ENCODE measurements at regions not wholly inside any gene's neighbourhood (a gene's known extent, or its start where the extent isn't known, plus 50 kb on each side); places are given as distances from the start of the nearest gene placed in this dataset.

DNA sequence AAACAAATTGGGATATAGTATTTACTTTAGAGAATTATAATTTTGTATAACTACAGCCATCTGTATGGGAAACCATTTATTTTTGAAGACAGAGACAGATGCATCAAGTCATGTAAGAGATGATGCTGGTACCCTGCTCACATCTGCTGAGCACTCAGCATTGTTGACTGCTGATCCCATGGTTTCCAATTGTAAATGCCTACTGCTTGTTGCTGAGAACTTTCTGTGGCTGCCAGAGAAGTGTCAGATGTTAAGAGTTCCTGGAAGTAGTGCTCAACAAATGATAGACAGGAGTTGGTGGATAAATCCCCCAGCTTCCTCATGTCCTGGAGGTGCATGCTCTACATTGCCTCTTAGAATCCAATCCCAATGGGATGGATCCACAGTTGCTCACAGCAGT lies 167.1 kb downstream of the OXSM start:
- Histone ChIP-seq H3K4me2 (ENCODE audit: low read length) (no peak overlapping the region), H4K91ac (ENCODE audit: low read depth, low read length) (no peak overlapping the region), H3K79me2 (ENCODE audit: control insufficient read depth, insufficient read depth, low read length, poor library complexity) (no peaks in the 10 kb centered on the region), H3K4me3 (ENCODE audit: low read depth, low read length) (no peak overlapping the region), H4K12ac (ENCODE audit: low read depth, low read length) (no peak overlapping the region), H3K9me3 (ENCODE audit: insufficient read depth, low read depth, low read length) (no peaks in the 10 kb centered on the region), H2AK5ac (ENCODE audit: low read length) (no peak overlapping the region), H3K27me3 (ENCODE audit: insufficient read depth, low read length) (no peaks in the 10 kb centered on the region), H3K9ac (ENCODE audit: low read length) (no peak overlapping the region), H3K23ac (ENCODE audit: low read length) (no peak overlapping the region), H3K4ac (ENCODE audit: low read depth, low read length) (no peak overlapping the region), H2BK12ac (ENCODE audit: low read length) (no peak overlapping the region), H3K27ac (ENCODE audit: low read depth, low read length) (no peak overlapping the region), H2BK120ac (ENCODE audit: insufficient read depth, low read length, poor library complexity) (no peak overlapping the region), H4K8ac (ENCODE audit: low read depth, low read length) (no peak overlapping the region), H3K4me1 (ENCODE audit: control insufficient read depth in 1 of 2, insufficient read depth in 2 of 2, low read length in 2 of 2) (no peaks in the 10 kb centered on the region), H3K36me3 (ENCODE audit: control insufficient read depth in 1 of 2, insufficient read depth in 2 of 2, low read length in 2 of 2) (no peaks in the 10 kb centered on the region), H3K14ac (ENCODE audit: low read length) (no peak overlapping the region), H2BK5ac (ENCODE audit: low read depth, low read length, poor library complexity) (no peak overlapping the region), H3K18ac (ENCODE audit: low read length) (no peak overlapping the region), H2AFZ (ENCODE audit: insufficient read depth, low read length, poor library complexity) (no peak overlapping the region), H3K79me1 (ENCODE audit: low read length) (no peaks in the 10 kb centered on the region)
- DNase-seq, result peak; percentile 42 to 69

DNA sequence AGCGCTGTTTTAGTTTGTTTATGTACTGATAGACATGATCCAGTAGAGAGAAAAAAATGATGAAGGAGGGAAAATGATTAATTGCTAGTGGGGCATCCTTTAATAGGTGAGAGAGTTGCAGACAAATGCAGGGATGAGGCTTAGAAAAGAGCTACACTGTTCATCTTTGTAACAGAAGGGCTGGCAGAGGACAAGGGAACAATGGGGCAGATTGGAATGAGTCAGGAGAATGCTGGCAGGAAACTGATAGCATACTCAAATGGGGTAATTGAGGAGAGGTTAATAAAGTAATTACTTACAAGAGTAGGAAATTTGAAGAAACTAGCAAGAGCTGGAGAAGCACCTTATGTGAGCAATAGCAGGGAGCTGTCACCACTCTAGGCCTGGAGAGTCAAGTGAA lies 170.9 kb downstream of the OXSM start:
- Histone ChIP-seq H3K14ac (ENCODE audit: low read length) (no peak overlapping the region), H4K12ac (ENCODE audit: low read depth, low read length) (no peak overlapping the region), H3K4ac (ENCODE audit: low read depth, low read length) (no peak overlapping the region), H4K8ac (ENCODE audit: low read depth, low read length) (no peak overlapping the region), H4K91ac (ENCODE audit: low read depth, low read length) (no peak overlapping the region), H3K18ac (ENCODE audit: low read length) (no peak overlapping the region), H3K27me3 (ENCODE audit: insufficient read depth, low read length) (no peaks in the 10 kb centered on the region), H3K79me2 (ENCODE audit: control insufficient read depth, insufficient read depth, low read length, poor library complexity) (no peaks in the 10 kb centered on the region), H3K4me3 (ENCODE audit: low read depth, low read length) (no peak overlapping the region), H3K23ac (ENCODE audit: low read length) (no peak overlapping the region), H3K36me3 (ENCODE audit: control insufficient read depth in 1 of 2, insufficient read depth in 2 of 2, low read length in 2 of 2) (no peaks in the 10 kb centered on the region), H2AFZ (ENCODE audit: insufficient read depth, low read length, poor library complexity) (no peak overlapping the region), H3K4me2 (ENCODE audit: low read length) (no peak overlapping the region), H2BK12ac (ENCODE audit: low read length) (no peak overlapping the region), H3K27ac (ENCODE audit: low read depth, low read length) (no peak overlapping the region), H2BK120ac (ENCODE audit: insufficient read depth, low read length, poor library complexity) (no peak overlapping the region), H2AK5ac (ENCODE audit: low read length) (no peak overlapping the region), H2BK5ac (ENCODE audit: low read depth, low read length, poor library complexity) (no peak overlapping the region), H3K4me1 (ENCODE audit: control insufficient read depth in 1 of 2, insufficient read depth in 2 of 2, low read length in 2 of 2) (no peaks in the 10 kb centered on the region), H3K79me1 (ENCODE audit: low read length) (no peaks in the 10 kb centered on the region), H3K9ac (ENCODE audit: low read length) (no peak overlapping the region), H3K9me3 (ENCODE audit: insufficient read depth, low read depth, low read length) (no peaks in the 10 kb centered on the region)
- DNase-seq, result no peak
- no CpG with 5 or more reads among the region's 1 CpG for WGBS (ENCODE audit: extremely low coverage, insufficient coverage, insufficient read length)

DNA sequence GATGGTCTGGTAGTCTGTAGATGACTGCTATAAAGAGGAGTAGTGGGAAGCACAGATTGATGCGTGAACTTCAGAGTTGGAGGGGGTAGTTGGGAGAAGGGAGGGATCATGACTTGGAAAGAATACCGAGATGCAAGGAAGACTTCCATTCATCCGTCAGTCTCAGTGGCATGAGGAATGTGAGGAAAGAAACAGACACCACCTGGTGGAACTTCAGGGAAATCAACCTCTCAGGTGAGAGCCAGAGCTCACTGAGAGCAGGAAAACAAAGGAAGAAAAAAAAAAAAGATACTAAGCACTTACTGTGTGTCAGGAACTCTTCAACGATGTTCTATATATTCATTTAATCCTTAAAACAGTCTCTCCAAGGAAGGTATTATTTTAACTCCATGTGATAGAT lies 172.4 kb downstream of the OXSM start:
- H4K91ac ChIP-seq (ENCODE audit: low read depth, low read length), result no peak overlapping the region
- H3K4me2 ChIP-seq (ENCODE audit: low read length), result no peak overlapping the region
- no peak overlapping the region for H3K4me3 ChIP-seq (ENCODE audit: low read depth, low read length)
- no peak overlapping the region for H4K8ac ChIP-seq (ENCODE audit: low read depth, low read length)
- no peak overlapping the region for H3K27ac ChIP-seq (ENCODE audit: low read depth, low read length)
- H3K9ac ChIP-seq (ENCODE audit: low read length), result no peak overlapping the region
- H4K12ac ChIP-seq (ENCODE audit: low read depth, low read length), result no peak overlapping the region
- H3K4me1 ChIP-seq (ENCODE audit: control insufficient read depth in 1 of 2, insufficient read depth in 2 of 2, low read length in 2 of 2), result no peaks in the 10 kb centered on the region
- H3K36me3 ChIP-seq (ENCODE audit: control insufficient read depth in 1 of 2, insufficient read depth in 2 of 2, low read length in 2 of 2), result no peaks in the 10 kb centered on the region
- peak in 1 of 2 donors; percentile 61 for DNase-seq
- H3K18ac ChIP-seq (ENCODE audit: low read length), result no peak overlapping the region
- H3K23ac ChIP-seq (ENCODE audit: low read length), result no peak overlapping the region
- H3K27me3 ChIP-seq (ENCODE audit: insufficient read depth, low read length), result no peaks in the 10 kb centered on the region
- no peaks in the 10 kb centered on the region for H3K9me3 ChIP-seq (ENCODE audit: insufficient read depth, low read depth, low read length)
- no peak overlapping the region for H3K14ac ChIP-seq (ENCODE audit: low read length)
- H3K4ac ChIP-seq (ENCODE audit: low read depth, low read length), result no peak overlapping the region
- no peaks in the 10 kb centered on the region for H3K79me1 ChIP-seq (ENCODE audit: low read length)
- no peak overlapping the region for H2BK120ac ChIP-seq (ENCODE audit: insufficient read depth, low read length, poor library complexity)
- H2BK5ac ChIP-seq (ENCODE audit: low read depth, low read length, poor library complexity), result no peak overlapping the region
- H2BK12ac ChIP-seq (ENCODE audit: low read length), result no peak overlapping the region
- no peak overlapping the region for H2AFZ ChIP-seq (ENCODE audit: insufficient read depth, low read length, poor library complexity)
- no CpG with 5 or more reads among the region's 4 CpGs for WGBS (ENCODE audit: extremely low coverage, insufficient coverage, insufficient read length)
- no peaks in the 10 kb centered on the region for H3K79me2 ChIP-seq (ENCODE audit: control insufficient read depth, insufficient read depth, low read length, poor library complexity)
- H2AK5ac ChIP-seq (ENCODE audit: low read length), result no peak overlapping the region

DNA sequence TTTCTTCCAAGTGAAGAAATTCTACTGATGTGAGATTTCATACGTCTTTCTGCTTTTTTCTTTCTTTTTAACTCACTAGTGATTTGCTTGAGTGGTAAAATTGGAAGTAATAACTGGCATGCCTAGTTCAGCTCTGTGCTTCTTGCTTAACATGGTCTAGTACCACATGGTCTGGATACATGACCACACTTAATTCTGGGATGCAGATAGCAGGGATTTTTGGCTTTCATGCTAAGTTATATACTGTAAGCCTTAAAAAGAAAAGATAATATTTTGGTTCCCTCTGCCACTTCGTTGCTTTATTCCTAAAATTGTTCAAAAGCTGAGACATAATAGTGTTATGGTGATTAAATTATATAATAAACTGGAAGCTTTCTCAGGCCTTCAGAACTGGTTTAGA lies 174.3 kb downstream of the OXSM start:
- Histone ChIP-seq H3K27ac (ENCODE audit: low read depth, low read length) (no peak overlapping the region), H3K14ac (ENCODE audit: low read length) (no peak overlapping the region), H3K9ac (ENCODE audit: low read length) (no peak overlapping the region), H3K4me1 (ENCODE audit: control insufficient read depth in 1 of 2, insufficient read depth in 2 of 2, low read length in 2 of 2) (no peaks in the 10 kb centered on the region), H3K27me3 (ENCODE audit: insufficient read depth, low read length) (no peaks in the 10 kb centered on the region), H3K4me2 (ENCODE audit: low read length) (no peak overlapping the region), H3K79me2 (ENCODE audit: control insufficient read depth, insufficient read depth, low read length, poor library complexity) (no peaks in the 10 kb centered on the region), H2BK120ac (ENCODE audit: insufficient read depth, low read length, poor library complexity) (no peak overlapping the region), H2BK5ac (ENCODE audit: low read depth, low read length, poor library complexity) (no peak overlapping the region), H3K9me3 (ENCODE audit: insufficient read depth, low read depth, low read length) (no peaks in the 10 kb centered on the region), H3K36me3 (ENCODE audit: control insufficient read depth in 1 of 2, insufficient read depth in 2 of 2, low read length in 2 of 2) (no peaks in the 10 kb centered on the region), H4K12ac (ENCODE audit: low read depth, low read length) (no peak overlapping the region), H3K4me3 (ENCODE audit: low read depth, low read length) (no peak overlapping the region), H2BK12ac (ENCODE audit: low read length) (no peak overlapping the region), H4K8ac (ENCODE audit: low read depth, low read length) (no peak overlapping the region), H3K4ac (ENCODE audit: low read depth, low read length) (no peak overlapping the region), H3K79me1 (ENCODE audit: low read length) (no peaks in the 10 kb centered on the region), H2AFZ (ENCODE audit: insufficient read depth, low read length, poor library complexity) (no peak overlapping the region), H2AK5ac (ENCODE audit: low read length) (no peak overlapping the region), H3K18ac (ENCODE audit: low read length) (no peak overlapping the region), H4K91ac (ENCODE audit: low read depth, low read length) (no peak overlapping the region), H3K23ac (ENCODE audit: low read length) (no peak overlapping the region)
- WGBS (ENCODE audit: extremely low coverage, insufficient coverage, insufficient read length), result no CpG with 5 or more reads among the region's 2 CpGs
- no peak for DNase-seq

DNA sequence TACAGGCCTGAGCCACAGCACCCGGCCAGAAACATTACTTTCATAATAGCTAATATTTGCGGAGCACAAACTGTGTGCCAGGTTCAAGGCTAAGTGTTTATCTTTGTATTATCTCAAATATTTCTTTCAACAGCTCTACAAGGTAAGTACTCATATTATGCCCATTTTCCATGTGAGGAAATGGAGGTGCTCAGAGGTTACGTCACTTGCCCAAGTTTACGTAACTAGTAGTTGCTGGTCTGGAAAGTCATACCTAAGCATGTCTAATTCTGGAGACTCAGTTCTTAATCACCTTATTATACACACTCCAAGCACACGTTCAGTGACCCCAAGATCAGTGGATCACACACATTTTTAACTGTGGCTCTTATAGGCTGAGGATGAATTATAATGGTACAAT lies 177.5 kb downstream of the OXSM start:
- no peak overlapping the region for H3K4ac ChIP-seq (ENCODE audit: low read depth, low read length)
- no peak for DNase-seq
- no peaks in the 10 kb centered on the region for H3K36me3 ChIP-seq (ENCODE audit: control insufficient read depth in 1 of 2, insufficient read depth in 2 of 2, low read length in 2 of 2)
- H2BK5ac ChIP-seq (ENCODE audit: low read depth, low read length, poor library complexity), result no peak overlapping the region
- no peak overlapping the region for H4K91ac ChIP-seq (ENCODE audit: low read depth, low read length)
- no peak overlapping the region for H2AK5ac ChIP-seq (ENCODE audit: low read length)
- H3K23ac ChIP-seq (ENCODE audit: low read length), result no peak overlapping the region
- no peak overlapping the region for H3K9ac ChIP-seq (ENCODE audit: low read length)
- no peak overlapping the region for H2BK120ac ChIP-seq (ENCODE audit: insufficient read depth, low read length, poor library complexity)
- H3K14ac ChIP-seq (ENCODE audit: low read length), result no peak overlapping the region
- H3K4me1 ChIP-seq (ENCODE audit: control insufficient read depth in 1 of 2, insufficient read depth in 2 of 2, low read length in 2 of 2), result no peaks in the 10 kb centered on the region
- no peak overlapping the region for H3K18ac ChIP-seq (ENCODE audit: low read length)
- H3K27ac ChIP-seq (ENCODE audit: low read depth, low read length), result no peak overlapping the region
- no peak overlapping the region for H2AFZ ChIP-seq (ENCODE audit: insufficient read depth, low read length, poor library complexity)
- no CpG with 5 or more reads among the region's 5 CpGs for WGBS (ENCODE audit: extremely low coverage, insufficient coverage, insufficient read length)
- H2BK12ac ChIP-seq (ENCODE audit: low read length), result no peak overlapping the region
- no peak overlapping the region for H3K4me3 ChIP-seq (ENCODE audit: low read depth, low read length)
- H4K12ac ChIP-seq (ENCODE audit: low read depth, low read length), result no peak overlapping the region
- no peaks in the 10 kb centered on the region for H3K9me3 ChIP-seq (ENCODE audit: insufficient read depth, low read depth, low read length)
- no peaks in the 10 kb centered on the region for H3K79me1 ChIP-seq (ENCODE audit: low read length)
- H3K4me2 ChIP-seq (ENCODE audit: low read length), result no peak overlapping the region
- H3K79me2 ChIP-seq (ENCODE audit: control insufficient read depth, insufficient read depth, low read length, poor library complexity), result no peaks in the 10 kb centered on the region
- no peak overlapping the region for H4K8ac ChIP-seq (ENCODE audit: low read depth, low read length)
- H3K27me3 ChIP-seq (ENCODE audit: insufficient read depth, low read length), result no peaks in the 10 kb centered on the region
